Keratinocyte (primary cell): ENCODE measurements at regions not wholly inside any gene's neighbourhood (a gene's known extent, or its start where the extent isn't known, plus 50 kb on each side); places are given as distances from the start of the nearest gene placed in this dataset.

ENCODE experiments used
- DNase-seq: peaks from one replicate; pipeline ENCODE4 v3.0.0-alpha.2; 2011; ENCODE audit warnings: low read depth, missing footprints, low spot score
- FAIRE-seq: peaks from 2 replicates; lab custom pipeline; 2011; peaks lifted over from hg19 to GRCh38; lab: Jason Lieb, UNC
- H2AFZ ChIP-seq: 2 replicates; pipeline ENCODE4 v1.6.0; 2012; ENCODE audit warnings: low read length, control low read depth, inconsistent platforms; ENCODE audit not compliant: control insufficient read depth
- H3K27ac ChIP-seq: 2 replicates; pipeline ENCODE4 v1.5.1; 2011; ENCODE audit warnings: low read length; ENCODE audit not compliant: control insufficient read depth, insufficient read depth
- H3K27me3 ChIP-seq: 3 replicates; pipeline ENCODE4 v1.6.0; 2011; ENCODE audit warnings: low read length; ENCODE audit not compliant: control insufficient read depth, insufficient read depth; ENCODE audit errors: extremely low read depth
- H3K36me3 ChIP-seq, 2 experiments: 2 replicates in 1 of 2; 3 replicates in 1 of 2; pipeline ENCODE4 v1.5.1; 2011; ENCODE audit warnings: low read length in 2 of 2, mild to moderate bottlenecking in 1 of 2; ENCODE audit not compliant: control insufficient read depth in 2 of 2, insufficient read depth in 2 of 2; ENCODE audit errors: extremely low read depth in 1 of 2
- H3K4me1 ChIP-seq: 3 replicates; pipeline ENCODE4 v1.5.1; 2011; ENCODE audit warnings: low read length; ENCODE audit not compliant: control insufficient read depth, insufficient read depth; ENCODE audit errors: extremely low read depth
- H3K4me2 ChIP-seq: 3 replicates; pipeline ENCODE4 v1.6.0; 2011; ENCODE audit warnings: low read depth, low read length; ENCODE audit not compliant: control insufficient read depth, insufficient read depth; ENCODE audit errors: extremely low read depth
- H3K4me3 ChIP-seq, 3 experiments: fragments of 200-600 bp in 1 of 3; sonication (generic) in 1 of 3; 2 replicates in 2 of 3; 3 replicates in 1 of 3; pipeline ENCODE4 v1.5.1; 2011 to 2016; ENCODE audit warnings: low read length in 3 of 3, mild to moderate bottlenecking in 3 of 3, control low read depth in 2 of 3, inconsistent platforms in 1 of 3, low read depth in 1 of 3, mixed read lengths in 1 of 3, mixed run types in 1 of 3, moderate library complexity in 1 of 3; ENCODE audit not compliant: control insufficient read depth in 2 of 3, insufficient read depth in 2 of 3; ENCODE audit errors: extremely low read depth in 1 of 3
- H3K79me2 ChIP-seq: 2 replicates; pipeline ENCODE4 v1.6.0; 2012; ENCODE audit warnings: low read length; ENCODE audit not compliant: control insufficient read depth, insufficient read depth
- H3K9ac ChIP-seq: 3 replicates; pipeline ENCODE4 v1.6.0; 2011; ENCODE audit warnings: low read length; ENCODE audit not compliant: control insufficient read depth, insufficient read depth; ENCODE audit errors: extremely low read depth
- H3K9me1 ChIP-seq: 3 replicates; pipeline ENCODE4 v1.6.0; 2011; ENCODE audit warnings: low read length; ENCODE audit not compliant: control insufficient read depth, insufficient read depth; ENCODE audit errors: extremely low read depth
- H3K9me3 ChIP-seq: 2 replicates; pipeline ENCODE4 v1.5.1; 2012; ENCODE audit warnings: low read depth, low read length; ENCODE audit not compliant: control insufficient read depth
- H4K20me1 ChIP-seq: 3 replicates; pipeline ENCODE4 v1.6.0; 2011; ENCODE audit warnings: low read length; ENCODE audit not compliant: control insufficient read depth, insufficient read depth; ENCODE audit errors: extremely low read depth
- EZH2 ChIP-seq: IDR thresholded peaks from one replicate; pipeline ENCODE4 v1.6.1; 2012; ENCODE audit warnings: inconsistent platforms, mild to moderate bottlenecking, low read length, moderate library complexity
- dilution Hi-C: fragments of 300-500 bp; cut with MboI; formaldehyde crosslinking; loops from one replicate; pipeline ENCODE4 v1.7.0; 2020; ENCODE audit warnings: low sequenced_read_pairs; ENCODE audit not compliant: extremely low pct_ligation_motif_present
- TF ChIP-seq, protein P1 (sequence below), 3 experiments: IDR thresholded peaks in 1 of 3; conservative IDR thresholded peaks in 1 of 3; optimal IDR thresholded peaks in 1 of 3; 2 replicates in 2 of 3; 3 replicates in 1 of 3; pipeline versions ENCODE3 to v1.5.1; 2011; ENCODE audit warnings: low read length in 3 of 3, mild to moderate bottlenecking in 3 of 3, moderate library complexity in 2 of 3, control low read depth in 1 of 3, inconsistent platforms in 1 of 3; ENCODE audit not compliant: insufficient read depth in 2 of 3; ENCODE audit errors: extremely low read depth in 1 of 3

DNA sequence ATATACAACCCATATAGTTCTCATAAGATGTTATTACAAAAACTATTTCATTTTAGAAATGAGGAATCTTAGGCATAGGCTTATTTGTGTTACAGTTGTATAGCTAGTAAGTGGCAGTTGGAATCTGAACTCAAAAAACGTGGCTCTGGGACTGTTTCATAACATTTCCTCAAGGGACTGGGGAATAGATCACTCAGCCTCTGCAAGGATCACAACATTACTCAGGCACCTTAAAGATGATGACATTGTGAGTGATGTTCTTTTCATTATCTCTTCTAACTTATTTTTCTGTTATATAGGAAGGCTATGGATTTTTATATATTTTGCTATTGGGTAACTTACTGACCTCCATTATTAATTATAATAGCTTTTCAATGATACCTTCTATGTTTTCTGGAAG, 774.2 kb upstream of the LCORL start:
- TF ChIP-seq EZH2 = no peak
- TF ChIP-seq, protein P1, sequence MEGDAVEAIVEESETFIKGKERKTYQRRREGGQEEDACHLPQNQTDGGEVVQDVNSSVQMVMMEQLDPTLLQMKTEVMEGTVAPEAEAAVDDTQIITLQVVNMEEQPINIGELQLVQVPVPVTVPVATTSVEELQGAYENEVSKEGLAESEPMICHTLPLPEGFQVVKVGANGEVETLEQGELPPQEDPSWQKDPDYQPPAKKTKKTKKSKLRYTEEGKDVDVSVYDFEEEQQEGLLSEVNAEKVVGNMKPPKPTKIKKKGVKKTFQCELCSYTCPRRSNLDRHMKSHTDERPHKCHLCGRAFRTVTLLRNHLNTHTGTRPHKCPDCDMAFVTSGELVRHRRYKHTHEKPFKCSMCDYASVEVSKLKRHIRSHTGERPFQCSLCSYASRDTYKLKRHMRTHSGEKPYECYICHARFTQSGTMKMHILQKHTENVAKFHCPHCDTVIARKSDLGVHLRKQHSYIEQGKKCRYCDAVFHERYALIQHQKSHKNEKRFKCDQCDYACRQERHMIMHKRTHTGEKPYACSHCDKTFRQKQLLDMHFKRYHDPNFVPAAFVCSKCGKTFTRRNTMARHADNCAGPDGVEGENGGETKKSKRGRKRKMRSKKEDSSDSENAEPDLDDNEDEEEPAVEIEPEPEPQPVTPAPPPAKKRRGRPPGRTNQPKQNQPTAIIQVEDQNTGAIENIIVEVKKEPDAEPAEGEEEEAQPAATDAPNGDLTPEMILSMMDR (optimal IDR thresholded peaks at IDR 0.05 in 1 of 3, IDR thresholded peaks at IDR 0.05 in 1 of 3, conservative IDR thresholded peaks at IDR 0.05 in 1 of 3; ENCODE audit: extremely low read depth in 1 of 3, insufficient read depth in 2 of 3, low read length in 3 of 3) = no peak
- Histone ChIP-seq H3K9ac (no peak overlapping the region), H3K79me2 (no peaks in the 10 kb centered on the region), H3K9me3 (no peaks in the 10 kb centered on the region), H3K4me1 (no peaks in the 10 kb centered on the region), H3K27ac (no peak overlapping the region), H4K20me1 (no peaks in the 10 kb centered on the region), H3K4me2 (no peak overlapping the region), H3K4me3 (no peak overlapping the region), H3K36me3 (no peaks in the 10 kb centered on the region), H3K27me3 (no peaks in the 10 kb centered on the region), H2AFZ (no peak overlapping the region), H3K9me1 (no peaks in the 10 kb centered on the region)
- no peak for FAIRE-seq
- DNase-seq = no peak
- dilution Hi-C loops = no loop called here

DNA sequence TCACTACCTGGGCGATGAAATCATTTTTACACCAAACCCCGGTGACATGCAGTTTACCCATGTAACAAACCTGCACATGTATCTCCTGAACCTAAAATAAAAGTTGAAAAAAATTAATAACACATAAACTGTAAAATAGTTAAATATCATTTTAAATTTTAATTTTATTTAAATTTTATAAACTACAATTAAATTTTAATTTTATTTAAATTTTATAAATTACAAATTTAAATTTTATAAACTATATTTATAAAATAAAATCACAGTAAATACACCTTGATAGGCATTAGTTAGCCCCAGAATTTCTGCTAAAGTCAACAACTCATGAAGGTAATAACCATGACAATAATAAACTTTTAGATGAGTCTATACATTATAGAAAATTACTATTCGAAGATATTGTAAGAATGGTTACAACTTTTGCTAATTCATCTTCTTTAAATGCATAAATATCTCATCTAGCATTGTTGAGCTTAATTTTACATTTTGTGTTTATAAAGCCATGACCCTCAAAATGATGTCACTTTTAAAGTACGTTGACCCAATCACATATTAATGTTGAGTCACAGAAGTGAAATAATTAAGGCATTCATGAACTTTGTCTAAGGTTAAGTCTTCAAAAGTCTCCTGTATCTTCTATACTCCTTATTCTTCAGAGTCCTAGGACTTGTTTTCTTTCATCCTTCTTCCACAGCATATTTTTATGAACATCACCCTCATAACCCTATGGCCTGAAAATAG, 755.8 kb upstream of the LCORL start:
- FAIRE-seq (no peak), DNase-seq (no peak)
- Histone ChIP-seq H3K9me1 (no peaks in the 10 kb centered on the region), H2AFZ (no peak overlapping the region), H3K79me2 (no peaks in the 10 kb centered on the region), H3K4me1 (no peaks in the 10 kb centered on the region), H4K20me1 (no peaks in the 10 kb centered on the region), H3K27ac (no peak overlapping the region), H3K4me3 (no peak overlapping the region), H3K4me2 (no peak overlapping the region), H3K9ac (no peak overlapping the region), H3K36me3 (no peaks in the 10 kb centered on the region), H3K27me3 (no peaks in the 10 kb centered on the region), H3K9me3 (no peaks in the 10 kb centered on the region)
- dilution Hi-C loops = no loop called here
- TF ChIP-seq, protein P1 (optimal IDR thresholded peaks at IDR 0.05 in 1 of 3, IDR thresholded peaks at IDR 0.05 in 1 of 3, conservative IDR thresholded peaks at IDR 0.05 in 1 of 3; ENCODE audit: extremely low read depth in 1 of 3, insufficient read depth in 2 of 3, low read length in 3 of 3) = no peak
- no peak for TF ChIP-seq EZH2
